Ishikawa (cell line): ENCODE measurements at regions not wholly inside any gene's neighbourhood (a gene's known extent, or its start where the extent isn't known, plus 50 kb on each side); places are given as distances from the start of the nearest gene placed in this dataset.

Source experiments
- CEBPB ChIP-seq: IDR thresholded peaks from 2 replicates; pipeline ENCODE4 v1.6.1; 2012
- CREB1 ChIP-seq: IDR thresholded peaks from 2 replicates; pipeline ENCODE4 v1.6.1; 2012; ENCODE audit warnings: low read depth
- EP300 ChIP-seq: IDR thresholded peaks from 2 replicates; pipeline ENCODE4 v1.6.1; 2012; ENCODE audit warnings: borderline replicate concordance
- FOXM1 ChIP-seq: IDR thresholded peaks from 2 replicates; pipeline ENCODE4 v1.6.1; 2012; ENCODE audit warnings: low read depth, borderline replicate concordance
- MAX ChIP-seq: IDR thresholded peaks from 2 replicates; pipeline ENCODE4 v1.6.1; 2012
- NFIC ChIP-seq: IDR thresholded peaks from 2 replicates; pipeline ENCODE4 v1.6.1; 2012
- TAF1 ChIP-seq: IDR thresholded peaks from 2 replicates; pipeline ENCODE4 v1.6.1; 2012; ENCODE audit warnings: low read depth, mild to moderate bottlenecking
- TCF12 ChIP-seq: IDR thresholded peaks from 2 replicates; pipeline ENCODE4 v1.6.1; 2012; ENCODE audit warnings: low read depth
- TEAD4 ChIP-seq: IDR thresholded peaks from 2 replicates; pipeline ENCODE4 v1.6.1; 2012
- YY1 ChIP-seq: IDR thresholded peaks from 2 replicates; pipeline ENCODE4 v1.6.1; 2012; ENCODE audit warnings: low read depth

- TF ChIP-seq CREB1 (no peak), MAX (no peak), NFIC (no peak), TAF1 (no peak), YY1 (no peak), TEAD4 (no peak), TCF12 (no peak), CEBPB (no peak), EP300 (no peak), FOXM1 (no peak)
Observed at GRCh38 chr3:159583662-159584061, 405.0 kb upstream of the IL12A start.
